ENCODE measurements at regions not wholly inside any gene's neighbourhood (a gene's known extent, or its start where the extent isn't known, plus 50 kb on each side); places are given as distances from the start of the nearest gene placed in this dataset.
"Not testable (repeated sequence)": the region's sequence is repeated elsewhere in the genome, so short reads cannot be mapped to it uniquely, and the experiment has no call there.

DNA sequence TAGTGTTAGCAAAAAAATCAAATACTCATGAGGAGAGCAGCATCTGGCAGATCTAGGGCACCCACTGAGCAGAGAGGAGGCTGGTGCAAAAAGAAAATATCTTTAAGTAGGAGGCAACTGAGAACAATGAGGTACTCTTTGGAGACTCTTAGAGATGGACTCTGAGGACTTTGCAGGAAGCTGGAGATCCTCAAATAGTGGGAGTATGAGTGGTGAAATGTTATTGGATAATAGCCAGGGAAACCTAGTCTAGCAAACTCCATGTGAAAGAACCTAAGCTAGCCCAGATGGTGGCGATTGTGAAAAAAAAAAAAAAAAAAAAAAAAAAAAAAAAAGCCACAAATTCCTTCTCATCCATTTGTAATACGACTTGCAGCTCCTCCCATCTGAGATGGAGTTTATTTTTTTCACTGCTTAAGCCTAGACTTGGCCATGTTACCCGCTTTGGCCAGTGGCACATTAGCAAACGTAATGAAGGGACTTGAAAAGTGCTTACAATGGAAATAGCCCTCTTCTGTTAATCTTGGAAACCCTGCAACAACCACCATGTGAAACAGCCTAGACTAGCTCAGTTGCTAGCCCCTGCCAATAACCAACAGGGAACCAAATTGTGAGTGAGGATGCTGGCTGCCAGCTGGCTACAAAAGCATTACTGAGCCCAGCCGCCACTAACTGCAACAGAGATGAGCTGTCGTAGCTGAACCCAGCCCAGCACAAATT, 476.2 kb downstream of the KLF12 start:
- H3K4me1 ChIP-seq, result peaks cover 0 to 3% of the 10 kb centered on the region in 2 donors
- peak; percentile 70 for DNase-seq (ENCODE audit: low spot score)
- no peak overlapping the region for H3K27ac ChIP-seq
- no peak overlapping the region for H3K4me3 ChIP-seq
- no peaks in the 10 kb centered on the region for H3K36me3 ChIP-seq
- no peaks in the 10 kb centered on the region for H3K27me3 ChIP-seq
- no peaks in the 10 kb centered on the region for H3K9me3 ChIP-seq
- TF ChIP-seq, protein P1, sequence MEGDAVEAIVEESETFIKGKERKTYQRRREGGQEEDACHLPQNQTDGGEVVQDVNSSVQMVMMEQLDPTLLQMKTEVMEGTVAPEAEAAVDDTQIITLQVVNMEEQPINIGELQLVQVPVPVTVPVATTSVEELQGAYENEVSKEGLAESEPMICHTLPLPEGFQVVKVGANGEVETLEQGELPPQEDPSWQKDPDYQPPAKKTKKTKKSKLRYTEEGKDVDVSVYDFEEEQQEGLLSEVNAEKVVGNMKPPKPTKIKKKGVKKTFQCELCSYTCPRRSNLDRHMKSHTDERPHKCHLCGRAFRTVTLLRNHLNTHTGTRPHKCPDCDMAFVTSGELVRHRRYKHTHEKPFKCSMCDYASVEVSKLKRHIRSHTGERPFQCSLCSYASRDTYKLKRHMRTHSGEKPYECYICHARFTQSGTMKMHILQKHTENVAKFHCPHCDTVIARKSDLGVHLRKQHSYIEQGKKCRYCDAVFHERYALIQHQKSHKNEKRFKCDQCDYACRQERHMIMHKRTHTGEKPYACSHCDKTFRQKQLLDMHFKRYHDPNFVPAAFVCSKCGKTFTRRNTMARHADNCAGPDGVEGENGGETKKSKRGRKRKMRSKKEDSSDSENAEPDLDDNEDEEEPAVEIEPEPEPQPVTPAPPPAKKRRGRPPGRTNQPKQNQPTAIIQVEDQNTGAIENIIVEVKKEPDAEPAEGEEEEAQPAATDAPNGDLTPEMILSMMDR (IDR thresholded peaks at IDR 0.05), result no peak

DNA sequence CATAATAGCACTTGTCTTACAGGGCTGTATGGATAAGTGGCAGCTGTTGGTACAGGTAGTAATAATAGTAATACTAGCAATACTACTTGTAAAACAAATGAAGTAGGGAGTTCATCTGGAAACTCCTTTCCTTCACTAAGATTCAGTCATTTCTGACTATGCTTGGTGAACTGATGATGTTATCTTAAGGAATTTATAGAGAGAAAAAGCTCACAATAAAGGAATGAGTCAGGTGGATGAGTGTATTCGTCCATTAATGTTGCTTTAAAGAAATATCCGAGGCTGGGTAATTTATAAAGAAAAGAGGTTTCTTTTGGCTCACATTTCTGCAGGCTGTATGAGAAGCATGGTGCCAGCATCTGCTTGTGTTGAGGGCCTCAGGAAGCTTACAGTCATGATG, 477.3 kb downstream of the KLF12 start:
- Histone ChIP-seq H3K4me3 (no peak overlapping the region), H3K36me3 (no peaks in the 10 kb centered on the region), H3K4me1 (peaks cover 0 to 3% of the 10 kb centered on the region in 2 donors), H3K27me3 (no peaks in the 10 kb centered on the region), H3K9me3 (no peaks in the 10 kb centered on the region), H3K27ac (no peak overlapping the region)
- TF ChIP-seq, protein P1 (IDR thresholded peaks at IDR 0.05), result no peak
- DNase-seq (ENCODE audit: low spot score), result no peak

DNA sequence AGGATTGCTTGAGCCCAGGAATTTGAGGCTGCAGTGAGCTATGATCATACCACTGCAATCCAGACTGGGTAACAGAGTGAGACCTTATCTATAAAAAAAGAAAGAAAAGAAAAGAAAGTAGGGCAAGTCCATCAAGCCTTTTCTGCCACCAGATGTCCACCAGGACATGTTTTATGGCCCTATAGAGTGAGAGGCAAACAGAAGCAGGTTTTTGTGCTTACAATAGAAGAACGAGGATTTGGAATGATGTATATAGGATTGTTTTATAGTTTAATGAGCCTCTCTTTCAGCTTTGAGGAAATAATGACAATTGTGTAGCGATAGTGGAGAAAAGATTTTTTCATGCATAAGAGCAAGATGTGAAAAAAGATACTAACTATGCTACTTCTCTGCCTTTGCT, 480.5 kb downstream of the KLF12 start:
- H3K9me3 ChIP-seq, result no peaks in the 10 kb centered on the region
- H3K27me3 ChIP-seq, result no peaks in the 10 kb centered on the region
- no peak overlapping the region for H3K27ac ChIP-seq
- H3K4me3 ChIP-seq, result no peak overlapping the region
- peaks cover 0 to 3% of the 10 kb centered on the region in 2 donors for H3K4me1 ChIP-seq
- DNase-seq (ENCODE audit: low spot score), result no peak
- H3K36me3 ChIP-seq, result no peaks in the 10 kb centered on the region
- TF ChIP-seq, protein P1 (IDR thresholded peaks at IDR 0.05), result no peak

DNA sequence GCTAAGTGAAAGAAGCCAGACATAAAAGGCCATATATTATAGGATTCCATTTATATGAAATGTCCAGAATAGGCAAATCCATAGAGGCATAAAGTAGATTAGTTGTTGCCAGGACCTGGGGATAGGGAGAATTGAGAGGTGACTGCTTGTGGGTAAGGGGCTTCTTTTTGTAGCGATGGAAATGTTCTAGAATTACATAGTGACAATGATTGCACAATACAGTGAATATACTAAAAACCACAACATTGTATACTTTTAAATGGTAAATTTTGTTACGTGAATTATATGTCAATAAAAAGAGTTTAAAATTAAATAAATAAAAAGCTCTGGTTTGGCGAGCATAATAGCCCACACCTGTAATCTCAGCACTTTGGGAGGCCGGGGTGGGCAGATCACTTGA, 486.8 kb downstream of the KLF12 start:
- Histone ChIP-seq H3K27ac (no peak overlapping the region), H3K4me3 (no peak overlapping the region), H3K36me3 (no peaks in the 10 kb centered on the region), H3K9me3 (peaks cover 0 to 7% of the 10 kb centered on the region in 2 donors), H3K27me3 (no peaks in the 10 kb centered on the region), H3K4me1 (no peaks in the 10 kb centered on the region)
- no peak for DNase-seq (ENCODE audit: low spot score)
- TF ChIP-seq, protein P1 (IDR thresholded peaks at IDR 0.05), result no peak

DNA sequence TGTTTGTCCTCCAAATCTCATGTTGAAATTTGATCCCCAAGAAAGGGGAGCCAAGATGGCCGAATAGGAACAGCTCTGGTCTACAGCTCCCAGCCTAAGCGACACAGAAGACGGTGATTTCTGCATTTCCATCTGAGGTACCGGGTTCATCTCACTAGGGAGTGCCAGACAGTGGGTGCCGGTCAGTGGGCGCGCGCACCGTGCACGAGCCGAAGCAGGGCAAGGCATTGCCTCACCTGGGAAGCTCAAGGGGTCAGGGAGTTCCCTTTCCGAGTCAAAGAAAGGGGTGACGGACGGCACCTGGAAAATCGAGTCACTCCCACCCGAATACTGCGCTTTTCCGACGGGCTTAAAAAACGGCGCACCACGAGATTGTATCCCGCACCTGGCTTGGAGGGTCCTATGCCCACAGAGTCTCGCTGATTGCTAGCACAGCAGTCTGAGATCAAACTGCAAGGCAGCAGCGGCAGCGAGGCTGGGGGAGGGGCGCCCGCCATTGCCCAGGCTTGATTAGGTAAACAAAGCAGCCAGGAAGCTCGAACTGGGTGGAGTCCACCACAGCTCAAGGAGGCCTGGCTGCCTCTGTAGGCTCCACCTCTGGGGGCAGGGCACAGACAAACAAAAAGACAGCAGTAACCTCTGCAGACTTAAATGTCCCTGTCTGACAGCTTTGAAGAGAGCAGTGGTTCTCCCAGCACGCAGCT, 493.6 kb downstream of the KLF12 start:
- H3K4me1 ChIP-seq; H3K36me3 ChIP-seq; H3K27me3 ChIP-seq; H3K27ac ChIP-seq; H3K4me3 ChIP-seq; DNase-seq (ENCODE audit: low spot score); H3K9me3 ChIP-seq: not testable (repeated sequence)

DNA sequence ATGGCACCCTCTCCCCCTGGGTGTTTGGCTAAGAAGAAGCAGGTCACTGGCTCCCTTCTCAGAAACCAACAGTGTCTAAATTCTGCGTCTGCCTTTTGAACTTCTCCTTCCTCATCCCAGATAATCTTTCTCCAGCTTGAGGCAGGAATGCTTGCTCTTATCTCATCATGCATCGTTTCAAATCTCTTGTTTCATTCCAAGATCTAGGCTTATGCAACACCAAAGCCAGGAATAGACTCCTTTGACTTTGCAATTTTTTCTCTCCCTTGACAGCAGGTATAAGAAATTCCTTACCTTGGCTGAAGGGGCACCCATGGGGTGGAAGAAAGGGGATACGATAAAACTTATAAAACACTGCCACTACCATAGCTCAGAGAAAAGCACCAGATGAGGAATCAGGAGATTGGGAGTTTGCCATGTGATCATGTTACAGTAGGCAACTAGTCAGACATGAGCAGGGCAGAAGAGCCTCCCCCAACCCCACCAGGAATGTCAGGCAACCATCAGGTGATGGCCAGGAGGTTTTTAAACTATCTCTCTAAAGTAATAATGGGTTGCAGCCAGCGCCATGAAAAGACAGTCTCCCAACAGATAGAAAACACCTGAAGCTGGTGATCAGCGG, 498.9 kb downstream of the KLF12 start:
- TF ChIP-seq, protein P1 (IDR thresholded peaks at IDR 0.05), result no peak
- no peak for DNase-seq (ENCODE audit: low spot score)
- no peak overlapping the region for H3K27ac ChIP-seq
- H3K27me3 ChIP-seq, result no peaks in the 10 kb centered on the region
- H3K4me3 ChIP-seq, result no peak overlapping the region
- H3K9me3 ChIP-seq, result no peaks in the 10 kb centered on the region
- H3K36me3 ChIP-seq, result no peaks in the 10 kb centered on the region
- H3K4me1 ChIP-seq, result no peaks in the 10 kb centered on the region

Data from right atrium auricular region (tissue), 2 donors.